Effector CD8-positive, alpha-beta T cell (primary cell): ENCODE measurements at regions not wholly inside any gene's neighbourhood (a gene's known extent, or its start where the extent isn't known, plus 50 kb on each side); places are given as distances from the start of the nearest gene placed in this dataset.
"Not testable (repeated sequence)": the region's sequence is repeated elsewhere in the genome, so short reads cannot be mapped to it uniquely, and the experiment has no call there.

Experiments used
- DNase-seq: peaks from one replicate; lab custom pipeline; 2025; lab: John Stamatoyannopoulos, UW

DNA sequence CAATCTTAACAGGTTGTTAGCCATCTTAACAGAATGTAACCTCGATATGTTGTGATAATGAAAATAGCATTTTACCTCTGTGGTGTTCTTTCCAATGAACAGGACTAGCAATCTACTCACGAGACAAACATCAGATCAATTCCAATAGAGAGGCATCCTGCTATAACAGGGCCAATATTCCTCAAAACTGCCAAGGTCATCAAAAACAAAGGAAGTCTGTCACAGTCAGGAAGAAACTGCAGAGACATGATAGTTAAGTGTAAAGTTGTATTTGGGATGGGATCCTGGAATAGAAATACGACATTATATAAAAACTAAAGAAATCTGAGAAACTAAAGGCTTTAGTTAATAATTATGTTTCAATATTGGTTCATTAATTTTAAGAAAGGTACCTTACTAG, 588.9 kb upstream of the NETO1 start:
- no peak for DNase-seq

DNA sequence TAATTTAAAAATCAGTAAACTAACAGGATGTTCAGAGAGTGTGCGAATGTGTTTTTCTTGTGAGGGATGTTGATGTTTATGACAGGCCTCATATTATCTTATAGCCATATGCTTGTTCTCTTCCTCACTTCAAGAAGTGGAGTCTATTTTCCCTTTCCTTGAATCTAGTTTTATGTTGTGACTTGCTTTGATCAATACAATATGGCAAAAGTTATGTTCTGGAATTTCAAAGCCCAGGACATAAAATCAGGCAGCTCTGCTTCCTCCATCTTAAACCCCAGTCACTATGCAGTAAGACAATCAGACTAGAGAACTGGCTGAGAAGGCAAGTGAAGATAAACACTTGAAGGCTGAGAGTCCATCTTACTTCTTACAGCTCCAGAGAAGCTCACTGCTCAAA, 585.1 kb upstream of the NETO1 start:
- no peak for DNase-seq

GRCh38 chr18:73446502-73446901, 578.7 kb upstream of the NETO1 start:
- no peak for DNase-seq

DNA sequence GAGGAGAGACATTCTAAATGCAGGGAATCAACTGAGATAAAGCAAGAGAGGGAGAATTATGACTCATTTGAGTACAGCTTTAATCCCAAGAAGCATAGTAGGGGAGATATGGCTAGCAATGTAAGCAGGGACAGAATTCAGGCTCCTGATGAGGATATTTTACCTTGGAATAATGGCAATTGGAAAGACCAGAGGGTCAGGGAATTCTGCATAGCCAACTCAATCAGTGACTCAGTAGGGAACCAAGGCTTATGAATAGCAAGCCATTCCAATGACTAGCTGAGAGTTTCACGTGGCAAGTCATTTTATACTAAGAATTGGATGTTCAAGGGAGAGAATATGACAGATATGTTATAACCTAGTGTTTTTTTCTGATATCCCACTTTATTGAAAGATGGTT, 563.8 kb upstream of the NETO1 start:
- DNase-seq: no peak

- no peak for DNase-seq
These were observed 553.2 kb upstream of the NETO1 start for GRCh38 chr18:73421010-73421409.

GRCh38 chr18:73419531-73419930, 551.7 kb upstream of the NETO1 start:
- no peak for DNase-seq

- no peak for DNase-seq
These were observed 546.8 kb upstream of the NETO1 start for GRCh38 chr18:73414598-73414997.

GRCh38 chr18:73414069-73414468, 546.3 kb upstream of the NETO1 start:
- no peak for DNase-seq

DNA sequence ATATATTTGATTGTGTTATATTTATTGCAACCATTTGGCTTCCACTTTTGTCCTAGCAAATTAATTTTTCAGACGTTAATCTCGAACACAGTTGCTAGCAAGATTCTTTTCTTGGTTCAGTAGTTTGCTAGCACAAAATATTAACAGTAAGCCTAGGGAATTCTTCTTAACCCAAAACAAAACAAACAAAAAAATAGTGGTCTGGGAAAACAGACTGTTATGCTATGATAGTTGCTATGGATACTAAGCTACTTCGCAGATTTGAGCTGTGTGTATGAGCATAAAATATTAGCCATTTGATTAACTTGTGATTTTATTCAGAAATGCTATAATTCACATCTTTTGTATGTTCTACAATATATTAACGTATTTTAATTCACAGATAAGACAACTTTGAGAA, 541.5 kb upstream of the NETO1 start:
- no peak for DNase-seq

DNA sequence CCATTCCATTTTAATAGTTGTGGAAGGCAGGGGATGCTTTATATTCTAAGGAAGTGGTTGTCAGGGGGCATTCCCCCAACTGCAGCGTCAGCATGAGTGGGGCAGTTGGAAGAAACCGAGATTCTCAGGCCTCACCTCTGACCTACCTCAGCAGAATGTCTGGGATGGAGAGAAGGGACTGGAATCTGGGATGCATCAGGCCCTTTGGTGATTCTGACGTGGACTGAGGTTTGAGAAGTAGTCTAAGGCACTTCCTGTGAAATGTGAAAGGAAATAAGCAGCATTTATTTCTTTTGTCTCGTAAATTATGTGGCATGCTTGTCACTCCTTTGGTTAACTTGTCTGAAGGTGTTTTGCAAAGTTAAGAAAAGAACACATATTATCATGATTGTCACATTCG, 540.7 kb upstream of the NETO1 start:
- DNase-seq: no peak

DNA sequence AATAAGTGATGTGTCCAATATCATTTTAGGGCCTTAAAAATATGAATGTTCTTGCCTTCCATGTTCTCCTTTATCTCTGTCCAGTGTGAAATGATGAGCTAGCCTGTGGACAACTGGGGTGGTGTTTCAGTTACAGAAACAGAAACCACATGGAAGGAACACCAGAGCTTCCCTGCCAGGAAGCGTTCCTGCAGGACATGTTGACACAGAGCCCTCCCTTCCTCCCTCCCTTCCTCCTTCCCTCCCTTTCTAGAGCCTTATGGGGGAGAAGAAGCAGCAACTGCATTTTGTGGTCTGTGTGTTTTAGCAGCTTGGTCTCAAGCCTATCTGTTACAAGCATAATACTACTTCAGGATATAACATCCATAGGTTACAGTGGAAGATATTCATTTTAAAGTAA, 539.7 kb upstream of the NETO1 start:
- no peak for DNase-seq

- no peak for DNase-seq
These were observed 516.5 kb upstream of the NETO1 start for GRCh38 chr18:73384246-73384645.

DNA sequence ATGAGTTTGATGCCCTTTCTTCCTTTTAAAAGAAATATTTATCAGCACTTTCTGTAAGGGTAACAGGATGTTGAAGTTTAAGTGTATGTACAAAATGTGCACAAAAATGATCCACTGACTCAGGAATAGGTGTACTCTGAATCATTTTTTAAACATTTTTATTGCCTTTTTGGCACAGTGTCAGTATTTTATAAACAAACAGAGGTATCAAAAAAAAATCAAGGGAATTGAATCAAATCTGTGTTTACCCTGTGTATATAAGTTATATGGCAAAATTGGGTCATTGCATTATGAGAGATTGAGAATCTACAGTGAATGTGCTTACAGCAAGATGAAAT, 513.9 kb upstream of the NETO1 start:
- no peak for DNase-seq

DNA sequence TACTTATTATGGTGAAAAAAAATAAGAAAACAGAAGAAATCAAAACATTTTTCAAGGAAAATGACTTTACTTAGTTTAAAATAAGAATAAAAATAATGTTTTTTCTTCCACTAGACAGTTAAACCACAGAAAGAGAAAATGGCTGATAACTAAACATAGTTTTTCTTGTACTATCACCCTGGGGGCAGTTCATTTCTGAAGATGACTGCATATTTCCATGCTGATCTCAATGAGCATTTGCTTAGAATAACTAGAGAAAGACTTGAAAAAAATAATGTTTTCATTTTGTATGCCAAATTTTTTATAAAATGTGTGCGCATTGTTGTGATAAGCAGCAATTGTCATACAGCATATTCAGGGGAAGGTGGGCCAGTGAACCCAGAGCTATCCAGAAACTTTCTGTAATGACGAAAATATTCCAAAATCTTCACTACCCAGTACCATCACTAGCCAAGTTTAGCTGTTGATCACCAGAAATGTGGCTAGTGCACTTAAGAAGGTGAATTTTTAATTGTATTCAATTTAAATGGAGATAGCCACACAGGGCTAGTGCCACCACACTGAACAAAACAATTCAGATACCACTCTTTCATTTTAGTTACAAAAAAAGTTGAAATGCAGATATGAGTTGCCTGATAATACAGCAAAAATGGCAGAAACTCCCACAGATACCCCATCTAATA, 513.4 kb upstream of the NETO1 start:
- DNase-seq: no peak

GRCh38 chr18:73366713-73367112, 498.9 kb upstream of the NETO1 start:
- no peak for DNase-seq

DNA sequence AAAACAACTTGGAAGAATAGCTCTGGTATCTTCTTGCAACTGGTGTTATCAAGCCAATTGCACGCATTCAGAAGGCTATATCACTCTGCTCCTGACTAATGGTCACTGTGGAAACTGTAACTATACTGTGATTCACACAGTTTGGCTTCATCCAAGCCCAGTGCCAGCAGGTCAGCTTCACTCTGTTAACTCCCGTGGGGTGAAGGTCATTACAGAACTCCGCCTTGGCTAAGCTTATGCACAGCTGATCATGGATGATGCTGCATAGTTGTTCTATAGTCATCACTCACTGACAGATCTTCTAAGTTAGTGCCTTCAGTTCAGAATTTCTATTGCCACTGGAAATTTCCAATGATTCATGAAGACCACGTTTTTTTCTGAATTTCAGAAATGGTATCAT, 497.2 kb upstream of the NETO1 start:
- DNase-seq: no peak

DNA sequence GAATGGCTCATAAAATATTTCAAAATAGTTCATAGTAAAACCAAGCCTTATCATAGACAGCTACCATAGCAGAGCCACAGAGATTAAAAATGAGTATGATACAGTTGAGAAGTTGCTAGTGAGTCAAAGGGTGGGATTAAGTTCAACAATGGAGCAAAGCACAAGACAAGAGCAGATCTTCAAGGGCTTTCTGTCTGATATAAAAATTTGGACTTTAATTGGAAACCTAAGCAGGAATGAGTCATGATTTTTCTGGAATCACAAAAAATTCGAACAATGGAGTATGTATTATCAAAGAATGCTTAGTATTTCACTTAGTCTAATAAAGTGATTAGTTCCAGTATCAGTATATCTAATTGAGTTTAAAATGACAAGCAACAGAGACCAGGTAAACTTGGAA, 487.3 kb upstream of the NETO1 start:
- DNase-seq: no peak

- no peak for DNase-seq
These were observed 484.8 kb upstream of the NETO1 start for GRCh38 chr18:73352546-73352945.

GRCh38 chr18:73340135-73340977, 472.6 kb upstream of the NETO1 start:
- no peak for DNase-seq

- no peak for DNase-seq
These were observed 463.5 kb upstream of the NETO1 start for GRCh38 chr18:73331212-73331772.

DNA sequence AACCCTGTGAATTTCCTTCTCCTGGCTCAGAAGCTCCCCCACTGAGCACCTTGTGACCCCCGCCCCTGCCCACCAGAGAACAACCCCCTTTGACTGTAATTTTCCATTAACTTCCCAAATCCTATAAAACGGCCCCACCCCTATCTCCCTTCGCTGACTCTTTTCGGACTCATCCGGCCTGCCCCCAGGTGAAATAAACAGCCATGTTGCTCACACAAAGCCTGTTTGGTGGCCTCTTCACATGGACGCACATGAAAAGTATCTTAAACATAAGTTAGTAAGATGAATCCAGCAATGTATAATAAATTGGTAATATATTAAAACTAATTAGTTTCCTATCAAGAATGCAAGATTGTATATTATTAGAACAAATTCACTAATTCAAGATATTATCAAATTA, 462.3 kb upstream of the NETO1 start:
- DNase-seq: not testable (repeated sequence)

- not testable (repeated sequence) for DNase-seq
These were observed 456.5 kb upstream of the NETO1 start for GRCh38 chr18:73324187-73324831.
